ENCODE measurements at regions not wholly inside any gene's neighbourhood (a gene's known extent, or its start where the extent isn't known, plus 50 kb on each side); places are given as distances from the start of the nearest gene placed in this dataset.
"Not testable (repeated sequence)": the region's sequence is repeated elsewhere in the genome, so short reads cannot be mapped to it uniquely, and the experiment has no call there.

GRCh38 chr2:217360111-217360510 is 500.2 kb upstream of the TNP1 start:
- DNase-seq (ENCODE audit: extremely low read depth in 1 of 2, low read depth in 1 of 2): no peak

- DNase-seq (ENCODE audit: extremely low read depth in 1 of 2, low read depth in 1 of 2): no peak
Measured at GRCh38 chr2:217357886-217358620, 498.2 kb upstream of the TNP1 start.

- DNase-seq (ENCODE audit: extremely low read depth in 1 of 2, low read depth in 1 of 2): no peak
Measured at GRCh38 chr2:217356781-217357180, 496.9 kb upstream of the TNP1 start.

- DNase-seq (ENCODE audit: extremely low read depth in 1 of 2, low read depth in 1 of 2): no peak
Measured at GRCh38 chr2:217356142-217356541, 496.3 kb upstream of the TNP1 start.

DNA sequence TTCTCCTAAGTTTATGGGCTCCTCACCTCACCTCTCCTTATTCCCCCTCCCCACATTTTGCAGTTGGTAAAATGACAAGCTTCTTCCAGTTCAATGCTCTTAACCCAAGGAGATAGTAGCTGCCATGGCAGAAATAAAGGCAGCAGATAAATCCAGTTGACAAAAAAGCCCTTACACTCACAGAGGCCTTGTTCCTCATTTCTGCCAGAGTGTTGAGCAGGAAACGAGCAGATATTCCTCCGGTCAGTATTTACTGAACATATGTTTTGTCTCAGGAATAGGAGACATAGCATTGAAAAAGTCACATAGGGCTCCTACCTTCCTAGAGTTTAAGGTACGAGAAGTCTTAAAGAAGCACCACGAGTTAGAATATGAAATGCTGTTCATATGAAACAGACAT is 493.7 kb upstream of the TNP1 start:
- no peak for DNase-seq (ENCODE audit: extremely low read depth in 1 of 2, low read depth in 1 of 2)

GRCh38 chr2:217351378-217351777 is 491.5 kb upstream of the TNP1 start:
- DNase-seq (ENCODE audit: extremely low read depth in 1 of 2, low read depth in 1 of 2): no peak

GRCh38 chr2:217349251-217349650 is 489.4 kb upstream of the TNP1 start:
- no peak for DNase-seq (ENCODE audit: extremely low read depth in 1 of 2, low read depth in 1 of 2)

- not testable (repeated sequence) for DNase-seq (ENCODE audit: extremely low read depth in 1 of 2, low read depth in 1 of 2)
Measured at GRCh38 chr2:217347630-217348029, 487.8 kb upstream of the TNP1 start.

DNA sequence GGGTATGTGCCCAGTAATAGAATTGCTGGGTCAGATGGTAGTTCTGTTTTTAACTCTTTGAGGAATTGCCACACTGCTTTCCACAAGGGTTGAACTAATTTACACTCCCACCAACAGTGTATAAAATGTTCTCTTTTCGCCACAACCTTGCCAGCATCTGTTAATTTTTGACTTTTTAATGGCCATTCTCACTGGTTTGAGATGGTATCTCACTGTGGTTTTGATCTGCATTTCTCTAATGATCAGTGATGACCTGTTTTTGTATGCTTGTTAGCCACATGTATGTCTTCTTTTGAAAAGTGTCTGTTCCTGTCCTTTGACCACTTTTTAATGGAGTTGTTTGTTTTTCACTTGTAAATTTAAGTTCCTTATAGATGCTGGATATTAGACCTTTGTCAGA is 486.2 kb upstream of the TNP1 start:
- not testable (repeated sequence) for DNase-seq (ENCODE audit: extremely low read depth in 1 of 2, low read depth in 1 of 2)

DNA sequence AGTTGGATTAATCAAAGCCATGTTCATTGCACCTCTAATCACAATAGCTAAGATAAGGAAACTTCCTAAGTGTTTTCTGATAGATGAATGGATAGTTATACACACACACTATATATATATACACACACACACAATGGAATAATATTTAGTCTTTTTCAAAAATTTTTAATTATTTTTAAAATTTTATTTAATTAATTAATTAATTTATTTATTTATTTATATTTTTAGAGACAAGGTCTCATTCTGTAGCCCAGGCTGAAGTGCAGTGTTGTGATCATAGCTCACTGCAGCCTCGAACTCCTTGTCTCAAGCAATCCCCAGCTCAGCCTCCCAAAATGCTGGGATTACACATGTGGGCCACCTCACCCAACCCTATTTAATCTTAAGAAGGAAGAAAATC is 481.0 kb upstream of the TNP1 start:
- DNase-seq (ENCODE audit: extremely low read depth in 1 of 2, low read depth in 1 of 2): no peak

GRCh38 chr2:217340176-217340575 is 480.3 kb upstream of the TNP1 start:
- no peak for DNase-seq (ENCODE audit: extremely low read depth in 1 of 2, low read depth in 1 of 2)

GRCh38 chr2:217339753-217340152 is 479.9 kb upstream of the TNP1 start:
- no peak for DNase-seq (ENCODE audit: extremely low read depth in 1 of 2, low read depth in 1 of 2)

- DNase-seq (ENCODE audit: extremely low read depth in 1 of 2, low read depth in 1 of 2): no peak
Measured at GRCh38 chr2:217338306-217338916, 478.5 kb upstream of the TNP1 start.

GRCh38 chr2:217337771-217338170 is 477.9 kb upstream of the TNP1 start:
- DNase-seq (ENCODE audit: extremely low read depth in 1 of 2, low read depth in 1 of 2): no peak

GRCh38 chr2:217336694-217337093 is 476.8 kb upstream of the TNP1 start:
- DNase-seq (ENCODE audit: extremely low read depth in 1 of 2, low read depth in 1 of 2): no peak

DNA sequence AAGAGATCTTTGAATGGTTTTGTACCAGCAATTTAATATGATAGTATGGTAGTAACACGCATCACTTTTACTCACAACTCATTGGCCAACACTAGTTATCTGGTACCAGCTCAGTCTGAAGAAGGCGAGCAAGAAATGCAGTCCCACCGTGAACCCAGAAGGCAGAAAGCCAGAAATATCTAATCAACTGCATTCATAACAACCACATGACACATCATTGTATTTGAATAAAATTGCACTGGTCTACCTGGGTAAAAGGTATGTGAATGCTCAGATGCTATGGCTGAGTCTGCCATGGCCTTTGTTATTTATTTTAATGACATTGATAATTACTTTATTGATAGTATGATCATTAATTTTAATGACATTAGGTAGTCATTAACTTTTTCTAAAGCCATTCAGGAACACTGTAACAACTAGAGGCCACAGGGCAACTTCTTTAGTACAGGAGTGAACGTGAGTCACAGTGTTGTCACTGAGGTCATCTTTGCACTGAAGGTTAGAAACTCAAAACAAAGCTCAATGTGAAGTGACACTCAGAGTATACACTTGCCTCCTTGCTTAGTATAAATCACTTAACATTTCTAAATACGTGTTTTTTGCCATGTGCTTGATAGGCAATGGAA is 475.6 kb upstream of the TNP1 start:
- DNase-seq (ENCODE audit: extremely low read depth in 1 of 2, low read depth in 1 of 2): no peak

DNA sequence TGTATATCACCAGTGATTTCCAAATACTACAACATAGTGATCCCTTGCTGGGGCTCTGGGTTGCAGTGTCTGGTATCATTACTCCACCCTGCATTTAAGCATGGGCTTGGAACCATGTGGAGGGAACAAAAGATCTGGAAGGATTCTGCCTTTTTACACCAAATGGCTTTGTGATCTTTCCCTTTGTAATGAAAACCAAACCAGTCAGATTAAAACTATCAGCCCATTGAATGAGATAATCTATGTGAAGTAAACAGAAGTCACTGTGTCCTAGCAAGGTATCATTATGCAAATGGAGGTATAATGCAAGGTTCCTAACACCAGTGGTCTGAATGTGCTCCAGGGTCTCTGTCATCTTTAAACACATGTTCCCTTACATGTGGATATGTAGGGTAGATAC is 474.7 kb upstream of the TNP1 start:
- no peak for DNase-seq (ENCODE audit: extremely low read depth in 1 of 2, low read depth in 1 of 2)

DNA sequence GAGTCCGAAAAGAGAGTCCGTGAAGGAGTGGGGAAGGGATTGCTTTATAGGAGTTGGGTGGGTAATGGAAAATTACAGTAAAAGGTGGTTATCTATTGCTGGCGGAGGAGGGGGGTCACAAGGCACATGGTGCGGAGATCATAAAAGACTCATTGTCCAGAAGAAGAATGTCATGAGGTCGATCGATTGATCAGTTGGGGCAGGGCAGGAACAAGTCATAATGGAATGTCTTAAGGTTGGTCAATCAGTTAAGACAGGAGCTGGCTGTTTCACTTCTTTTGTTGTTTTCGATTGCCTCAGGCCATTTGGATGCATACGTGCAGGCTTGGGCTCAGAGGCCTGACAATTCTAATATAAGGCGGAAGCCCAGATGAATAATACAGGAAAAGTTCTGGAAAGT is 473.0 kb upstream of the TNP1 start:
- DNase-seq (ENCODE audit: extremely low read depth in 1 of 2, low read depth in 1 of 2): no peak

DNA sequence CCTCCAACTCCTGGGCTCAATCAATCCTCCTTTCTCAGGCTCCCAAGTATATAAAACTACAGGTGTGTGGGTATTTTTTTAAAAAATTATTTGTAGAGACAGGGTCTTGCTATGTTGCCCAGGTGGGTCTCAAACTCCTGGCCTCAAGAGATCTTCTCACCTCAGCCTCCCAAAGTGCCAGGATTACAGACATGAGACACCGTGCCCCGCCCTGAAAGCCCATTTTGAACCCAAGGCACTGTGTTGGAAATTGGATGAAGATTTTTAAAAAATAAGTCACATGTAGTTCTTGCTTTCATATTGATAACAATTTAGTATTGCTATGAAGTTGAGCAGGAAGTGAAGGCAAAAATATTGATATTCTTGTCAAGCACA is 472.5 kb upstream of the TNP1 start:
- DNase-seq (ENCODE audit: extremely low read depth in 1 of 2, low read depth in 1 of 2): no peak

GRCh38 chr2:217331523-217332416 is 471.9 kb upstream of the TNP1 start:
- DNase-seq (ENCODE audit: extremely low read depth in 1 of 2, low read depth in 1 of 2): no peak

- DNase-seq (ENCODE audit: extremely low read depth in 1 of 2, low read depth in 1 of 2): no peak
Measured at GRCh38 chr2:217330647-217331046, 470.8 kb upstream of the TNP1 start.
